ENCODE measurements at regions not wholly inside any gene's neighbourhood (a gene's known extent, or its start where the extent isn't known, plus 50 kb on each side); places are given as distances from the start of the nearest gene placed in this dataset.
A peak's percentile ranks its signal among the peaks of the same experiment; 100 is the strongest.

- no peak for DNase-seq (ENCODE audit: low spot score)
Measured at GRCh38 chr10:65501259-65501658, 1424.6 kb upstream of the LRRTM3 start.

GRCh38 chr10:65518379-65518778 lies 1407.5 kb upstream of the LRRTM3 start:
- DNase-seq (ENCODE audit: low spot score) = no peak

GRCh38 chr10:65528986-65529385 lies 1396.8 kb upstream of the LRRTM3 start:
- DNase-seq (ENCODE audit: low spot score) = no peak

- no peak for DNase-seq (ENCODE audit: low spot score)
Measured at GRCh38 chr10:65531545-65531944, 1394.3 kb upstream of the LRRTM3 start.

GRCh38 chr10:65534771-65535170 lies 1391.1 kb upstream of the LRRTM3 start:
- peak; percentile 3 for DNase-seq (ENCODE audit: low spot score)

GRCh38 chr10:65544756-65545155 lies 1381.1 kb upstream of the LRRTM3 start:
- DNase-seq (ENCODE audit: low spot score) = no peak

GRCh38 chr10:65548001-65548400 lies 1377.8 kb upstream of the LRRTM3 start:
- no peak for DNase-seq (ENCODE audit: low spot score)

GRCh38 chr10:65550761-65551160 lies 1375.1 kb upstream of the LRRTM3 start:
- DNase-seq (ENCODE audit: low spot score) = no peak

- no peak for DNase-seq (ENCODE audit: low spot score)
Measured at GRCh38 chr10:65555192-65555591, 1370.6 kb upstream of the LRRTM3 start.

- DNase-seq (ENCODE audit: low spot score) = no peak
Measured at GRCh38 chr10:65556006-65556405, 1369.8 kb upstream of the LRRTM3 start.

GRCh38 chr10:65559369-65559768 lies 1366.5 kb upstream of the LRRTM3 start:
- no peak for DNase-seq (ENCODE audit: low spot score)

GRCh38 chr10:65565246-65565645 lies 1360.6 kb upstream of the LRRTM3 start:
- DNase-seq (ENCODE audit: low spot score) = no peak

- DNase-seq (ENCODE audit: low spot score) = no peak
Measured at GRCh38 chr10:65566906-65567305, 1358.9 kb upstream of the LRRTM3 start.

GRCh38 chr10:65570143-65571010 lies 1355.5 kb upstream of the LRRTM3 start:
- DNase-seq (ENCODE audit: low spot score) = no peak

GRCh38 chr10:65571011-65571570 lies 1354.7 kb upstream of the LRRTM3 start:
- DNase-seq (ENCODE audit: low spot score) = no peak

- DNase-seq (ENCODE audit: low spot score) = no peak
Measured at GRCh38 chr10:65581426-65582026, 1344.3 kb upstream of the LRRTM3 start.

- no peak for DNase-seq (ENCODE audit: low spot score)
Measured at GRCh38 chr10:65602182-65602865, 1323.5 kb upstream of the LRRTM3 start.

- DNase-seq (ENCODE audit: low spot score) = no peak
Measured at GRCh38 chr10:65611592-65611991, 1314.2 kb upstream of the LRRTM3 start.

GRCh38 chr10:65614956-65615565 lies 1310.8 kb upstream of the LRRTM3 start:
- no peak for DNase-seq (ENCODE audit: low spot score)

- no peak for DNase-seq (ENCODE audit: low spot score)
Measured at GRCh38 chr10:65618126-65618525, 1307.7 kb upstream of the LRRTM3 start.

GRCh38 chr10:65620404-65621048 lies 1305.3 kb upstream of the LRRTM3 start:
- no peak for DNase-seq (ENCODE audit: low spot score)

GRCh38 chr10:65622608-65623007 lies 1303.2 kb upstream of the LRRTM3 start:
- DNase-seq (ENCODE audit: low spot score) = no peak

Data from Ammon's horn (tissue), 1 donor.